Stomach (tissue), 4 donors: ENCODE measurements at regions not wholly inside any gene's neighbourhood (a gene's known extent, or its start where the extent isn't known, plus 50 kb on each side); places are given as distances from the start of the nearest gene placed in this dataset.

ENCODE experiments used
- EP300 ChIP-seq: sonication (generic); formaldehyde crosslinking; IDR thresholded peaks from one replicate; pipeline ENCODE4 v1.6.1; 2017; ENCODE audit warnings: antibody characterized with exemption
- POLR2AphosphoS5 ChIP-seq, 3 donors: sonication (generic); formaldehyde crosslinking; IDR thresholded peaks; one replicate each; pipeline ENCODE4 v1.6.1; 2016; ENCODE audit warnings: antibody characterized with exemption in 3 of 3

DNA sequence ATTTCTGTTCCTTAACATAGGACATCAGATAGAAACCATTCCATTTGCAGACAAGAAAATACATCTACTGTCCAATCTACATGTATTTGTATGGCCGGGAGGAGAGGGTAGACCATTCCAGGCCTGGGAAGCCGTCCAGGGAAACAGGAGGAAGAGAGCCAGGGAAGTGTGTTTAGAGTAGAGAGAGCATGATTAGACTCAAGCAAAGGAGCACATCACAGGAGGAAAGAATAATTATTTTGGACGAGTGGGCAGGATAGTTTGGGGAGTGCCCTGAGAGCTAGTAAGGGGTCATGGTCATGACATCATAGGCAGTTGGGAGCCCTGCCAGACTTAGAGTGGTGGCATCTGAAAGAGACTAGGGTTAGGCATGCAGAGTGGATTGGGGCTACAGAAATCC lies 250.0 kb downstream of the HIVEP2 start:
- no peak for TF ChIP-seq EP300
- no peak for TF ChIP-seq POLR2AphosphoS5 (IDR thresholded peaks at IDR 0.05)
